HG03175 (cell line): ENCODE measurements at regions not wholly inside any gene's neighbourhood (a gene's known extent, or its start where the extent isn't known, plus 50 kb on each side); places are given as distances from the start of the nearest gene placed in this dataset.
"Not testable (repeated sequence)": the region's sequence is repeated elsewhere in the genome, so short reads cannot be mapped to it uniquely, and the experiment has no call there.

ENCODE experiments used
- ATAC-seq: cut with Tn5 transposase; IDR thresholded peaks from one replicate; pipeline ENCODE4 v1.9.1; 2021; ENCODE audit warnings: mild to moderate bottlenecking, moderate library complexity; ENCODE audit not compliant: unreplicated experiment

GRCh38 chr13:54682184-54682583 lies 1653.6 kb downstream of the OLFM4 start:
- ATAC-seq = no peak

- ATAC-seq = no peak
Observed at GRCh38 chr13:54687173-54687572, 1658.6 kb downstream of the OLFM4 start.

- no peak for ATAC-seq
Observed at GRCh38 chr13:54699831-54700230, 1671.2 kb downstream of the OLFM4 start.

GRCh38 chr13:54705738-54706137 lies 1677.1 kb downstream of the OLFM4 start:
- ATAC-seq = no peak

GRCh38 chr13:54706336-54706735 lies 1677.7 kb downstream of the OLFM4 start:
- ATAC-seq = no peak

GRCh38 chr13:54709546-54709945 lies 1680.9 kb downstream of the OLFM4 start:
- no peak for ATAC-seq

GRCh38 chr13:54733639-54734038 lies 1705.0 kb downstream of the OLFM4 start:
- no peak for ATAC-seq

GRCh38 chr13:54737211-54737610 lies 1708.6 kb downstream of the OLFM4 start:
- ATAC-seq = not testable (repeated sequence)

GRCh38 chr13:54742984-54743383 lies 1714.4 kb downstream of the OLFM4 start:
- ATAC-seq = no peak

GRCh38 chr13:54744747-54745146 lies 1716.1 kb downstream of the OLFM4 start:
- ATAC-seq = no peak

GRCh38 chr13:54750521-54750920 lies 1721.9 kb downstream of the OLFM4 start:
- no peak for ATAC-seq

GRCh38 chr13:54758795-54759194 lies 1730.2 kb downstream of the OLFM4 start:
- no peak for ATAC-seq

GRCh38 chr13:54768214-54768613 lies 1739.6 kb downstream of the OLFM4 start:
- no peak for ATAC-seq

- ATAC-seq = no peak
Observed at GRCh38 chr13:54775501-54776191, 1747.0 kb downstream of the OLFM4 start.

- no peak for ATAC-seq
Observed at GRCh38 chr13:54787754-54788153, 1759.1 kb downstream of the OLFM4 start.

- no peak for ATAC-seq
Observed at GRCh38 chr13:54799621-54800226, 1771.1 kb downstream of the OLFM4 start.

- ATAC-seq = no peak
Observed at GRCh38 chr13:54802226-54802625, 1773.6 kb downstream of the OLFM4 start.

GRCh38 chr13:54805743-54806142 lies 1777.1 kb downstream of the OLFM4 start:
- no peak for ATAC-seq

GRCh38 chr13:54821938-54822470 lies 1793.4 kb downstream of the OLFM4 start:
- ATAC-seq = not testable (repeated sequence)

- not testable (repeated sequence) for ATAC-seq
Observed at GRCh38 chr13:54829391-54830068, 1800.9 kb downstream of the OLFM4 start.

GRCh38 chr13:54836273-54836672 lies 1807.7 kb downstream of the OLFM4 start:
- ATAC-seq = no peak

GRCh38 chr13:54841682-54842081 lies 1813.1 kb downstream of the OLFM4 start:
- no peak for ATAC-seq
